ENCODE measurements at regions not wholly inside any gene's neighbourhood (a gene's known extent, or its start where the extent isn't known, plus 50 kb on each side); places are given as distances from the start of the nearest gene placed in this dataset.

DNA sequence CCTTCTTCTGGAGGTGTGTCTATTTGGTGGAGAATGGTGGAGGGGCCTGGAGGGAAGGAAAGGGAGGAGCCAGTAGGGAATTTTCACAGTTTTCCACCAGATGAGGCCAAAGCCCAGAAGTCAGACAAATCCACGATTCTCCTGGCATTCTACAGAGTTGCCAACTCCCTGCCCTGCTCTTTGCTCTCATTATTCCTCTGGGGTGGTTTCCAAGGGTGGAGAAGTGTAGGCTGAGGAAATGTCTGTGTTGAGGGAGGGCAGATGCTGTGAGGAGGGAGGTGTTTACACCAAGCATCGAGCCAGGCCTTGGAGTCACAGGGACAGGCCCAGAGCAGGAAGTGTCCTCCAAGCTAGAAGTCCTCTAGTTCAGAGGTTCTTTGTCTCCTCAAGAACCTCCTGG lies 124.1 kb upstream of the LGALSL start:
- Histone ChIP-seq H3K36me3 (replicated peaks in 1 of 2; ENCODE audit: control insufficient read depth in 1 of 2, insufficient read depth in 2 of 2, low read length in 2 of 2) (no peaks in the 10 kb centered on the region), H4K20me1 (ENCODE audit: insufficient read depth, low read length) (no peaks in the 10 kb centered on the region), H3K4me2 (replicated peaks; ENCODE audit: extremely low read depth, low read length, poor library complexity, severe bottlenecking) (no peak overlapping the region), H3K79me2 (ENCODE audit: insufficient read depth, low read length) (no peaks in the 10 kb centered on the region), H3K27me3 (ENCODE audit: control insufficient read depth in 2 of 2, insufficient read depth in 2 of 2, low read length in 2 of 2) (no peaks in the 10 kb centered on the region), H3K9ac (ENCODE audit: insufficient read depth, low read length, poor library complexity, severe bottlenecking) (no peak overlapping the region), H3K9me3 (replicated peaks in 1 of 2; ENCODE audit: control insufficient read depth in 1 of 2, insufficient read depth in 1 of 2, low read length in 2 of 2) (no peaks in the 10 kb centered on the region), H3K4me3 (replicated peaks in 1 of 3; ENCODE audit: low read depth in 2 of 3, low read length in 3 of 3) (no peak overlapping the region), H2AFZ (ENCODE audit: insufficient read depth, low read depth, low read length, poor library complexity, severe bottlenecking) (no peak overlapping the region), H3K27ac (ENCODE audit: low read depth in 1 of 2, low read length in 2 of 2) (no peak overlapping the region), H3K4me1 (ENCODE audit: control insufficient read depth in 1 of 2, insufficient read depth in 2 of 2, low read length in 2 of 2) (peaks cover 12 to 14% of the 10 kb centered on the region in 2 donors)
- TF ChIP-seq, protein P1, sequence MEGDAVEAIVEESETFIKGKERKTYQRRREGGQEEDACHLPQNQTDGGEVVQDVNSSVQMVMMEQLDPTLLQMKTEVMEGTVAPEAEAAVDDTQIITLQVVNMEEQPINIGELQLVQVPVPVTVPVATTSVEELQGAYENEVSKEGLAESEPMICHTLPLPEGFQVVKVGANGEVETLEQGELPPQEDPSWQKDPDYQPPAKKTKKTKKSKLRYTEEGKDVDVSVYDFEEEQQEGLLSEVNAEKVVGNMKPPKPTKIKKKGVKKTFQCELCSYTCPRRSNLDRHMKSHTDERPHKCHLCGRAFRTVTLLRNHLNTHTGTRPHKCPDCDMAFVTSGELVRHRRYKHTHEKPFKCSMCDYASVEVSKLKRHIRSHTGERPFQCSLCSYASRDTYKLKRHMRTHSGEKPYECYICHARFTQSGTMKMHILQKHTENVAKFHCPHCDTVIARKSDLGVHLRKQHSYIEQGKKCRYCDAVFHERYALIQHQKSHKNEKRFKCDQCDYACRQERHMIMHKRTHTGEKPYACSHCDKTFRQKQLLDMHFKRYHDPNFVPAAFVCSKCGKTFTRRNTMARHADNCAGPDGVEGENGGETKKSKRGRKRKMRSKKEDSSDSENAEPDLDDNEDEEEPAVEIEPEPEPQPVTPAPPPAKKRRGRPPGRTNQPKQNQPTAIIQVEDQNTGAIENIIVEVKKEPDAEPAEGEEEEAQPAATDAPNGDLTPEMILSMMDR (IDR thresholded peaks at IDR 0.05): no peak
- peaks cover 0 to 7% (median 2%) of the 10 kb centered on the region in 3 donors for H3K27me3 Mint-ChIP-seq (ENCODE audit: low read depth in 3 of 3)
- peaks cover 0 to 1% (median 0%) of the 10 kb centered on the region in 7 donors for H3K9me3 Mint-ChIP-seq
- no peaks in the 10 kb centered on the region for H3K36me3 Mint-ChIP-seq
- peak overlapping the region in 1 of 7 donors; percentile 19 for H3K27ac Mint-ChIP-seq
- no peak for DNase-seq
- H3K4me3 Mint-ChIP-seq: no peak overlapping the region
- intact Hi-C loops (cut with micrococcal nuclease): loop anchor here (2.0 to 10.0 kb wide), 6 partner anchors 159 to 545 kb away; no protein-coding TSS in a partner anchor
- 86% methylated on average over 1 of the region's 2 CpGs for WGBS (ENCODE audit: insufficient coverage)
- peaks cover 25% of the 10 kb centered on the region for H3K4me1 Mint-ChIP-seq

DNA sequence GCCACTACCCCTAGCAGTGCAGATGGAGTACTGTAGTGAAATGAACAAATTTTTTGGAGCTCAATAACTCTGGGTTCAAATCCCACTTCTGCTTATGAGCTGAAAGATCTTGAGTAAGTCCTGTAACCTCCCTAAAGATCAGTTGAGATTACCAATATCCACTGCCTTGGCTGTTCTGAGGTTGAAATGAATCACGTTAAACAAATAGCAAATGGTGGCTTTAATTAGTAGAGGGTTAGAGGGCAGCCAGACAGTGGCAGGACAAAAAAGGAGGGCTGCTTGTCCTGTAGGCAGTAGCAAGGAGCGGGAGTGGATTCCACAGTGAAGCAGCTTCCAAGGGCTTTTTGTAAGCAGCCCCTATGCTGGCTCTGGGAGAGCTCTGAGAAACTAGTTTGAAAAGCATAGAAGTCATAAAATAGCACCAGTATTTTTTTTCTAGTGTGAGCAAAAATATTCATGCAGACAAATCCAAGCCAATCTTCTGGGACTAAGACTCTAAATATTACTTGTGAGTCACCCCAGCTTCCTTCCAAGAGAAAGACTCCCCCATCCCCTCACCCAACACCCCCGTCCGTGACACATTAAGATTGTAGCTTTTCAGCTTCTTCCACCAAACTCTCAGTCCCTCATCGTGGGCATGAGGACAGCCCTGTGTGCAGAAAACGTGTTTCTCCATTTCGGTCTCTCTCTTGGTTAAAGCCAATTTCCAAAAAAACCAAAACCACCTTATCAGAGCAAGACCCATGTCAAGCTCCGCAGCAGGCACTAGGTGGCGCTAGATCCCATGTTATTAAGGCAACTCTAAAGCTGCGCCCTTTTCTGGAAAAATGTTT lies 123.5 kb upstream of the LGALSL start:
- Histone ChIP-seq H3K79me2 (ENCODE audit: insufficient read depth, low read length) (no peaks in the 10 kb centered on the region), H2AFZ (ENCODE audit: insufficient read depth, low read depth, low read length, poor library complexity, severe bottlenecking) (no peak overlapping the region), H3K9me3 (replicated peaks in 1 of 2; ENCODE audit: control insufficient read depth in 1 of 2, insufficient read depth in 1 of 2, low read length in 2 of 2) (no peaks in the 10 kb centered on the region), H3K4me1 (ENCODE audit: control insufficient read depth in 1 of 2, insufficient read depth in 2 of 2, low read length in 2 of 2) (peaks cover 12 to 14% of the 10 kb centered on the region in 2 donors), H3K36me3 (replicated peaks in 1 of 2; ENCODE audit: control insufficient read depth in 1 of 2, insufficient read depth in 2 of 2, low read length in 2 of 2) (no peaks in the 10 kb centered on the region), H3K4me3 (replicated peaks in 1 of 3; ENCODE audit: low read depth in 2 of 3, low read length in 3 of 3) (no peak overlapping the region), H3K27ac (ENCODE audit: low read depth in 1 of 2, low read length in 2 of 2) (no peak overlapping the region), H4K20me1 (ENCODE audit: insufficient read depth, low read length) (no peaks in the 10 kb centered on the region), H3K27me3 (ENCODE audit: control insufficient read depth in 2 of 2, insufficient read depth in 2 of 2, low read length in 2 of 2) (no peaks in the 10 kb centered on the region), H3K9ac (ENCODE audit: insufficient read depth, low read length, poor library complexity, severe bottlenecking) (no peak overlapping the region), H3K4me2 (replicated peaks; ENCODE audit: extremely low read depth, low read length, poor library complexity, severe bottlenecking) (peak overlapping the region; percentile 58)
- Mint-ChIP-seq H3K4me1 (peaks cover 25% of the 10 kb centered on the region), H3K36me3 (no peaks in the 10 kb centered on the region), H3K9me3 (peaks cover 0 to 1% (median 0%) of the 10 kb centered on the region in 7 donors), H3K27me3 (ENCODE audit: low read depth in 3 of 3) (peaks cover 0 to 7% (median 2%) of the 10 kb centered on the region in 3 donors), H3K4me3 (peak overlapping the region; percentile 61 to 87), H3K27ac (peak overlapping the region in 2 of 7 donors; percentile 8 to 33)
- intact Hi-C loops (cut with micrococcal nuclease): loop anchor here (2.0 to 10.0 kb wide), 4 partner anchors 158 to 544 kb away; no protein-coding TSS in a partner anchor
- peak; percentile 67 to 86 (median 76) for DNase-seq
- TF ChIP-seq, protein P1 (IDR thresholded peaks at IDR 0.05): peak; percentile 96
- WGBS (ENCODE audit: insufficient coverage): 31% methylated on average over 6 of the region's 10 CpGs
